ENCODE measurements at regions not wholly inside any gene's neighbourhood (a gene's known extent, or its start where the extent isn't known, plus 50 kb on each side); places are given as distances from the start of the nearest gene placed in this dataset.

DNA sequence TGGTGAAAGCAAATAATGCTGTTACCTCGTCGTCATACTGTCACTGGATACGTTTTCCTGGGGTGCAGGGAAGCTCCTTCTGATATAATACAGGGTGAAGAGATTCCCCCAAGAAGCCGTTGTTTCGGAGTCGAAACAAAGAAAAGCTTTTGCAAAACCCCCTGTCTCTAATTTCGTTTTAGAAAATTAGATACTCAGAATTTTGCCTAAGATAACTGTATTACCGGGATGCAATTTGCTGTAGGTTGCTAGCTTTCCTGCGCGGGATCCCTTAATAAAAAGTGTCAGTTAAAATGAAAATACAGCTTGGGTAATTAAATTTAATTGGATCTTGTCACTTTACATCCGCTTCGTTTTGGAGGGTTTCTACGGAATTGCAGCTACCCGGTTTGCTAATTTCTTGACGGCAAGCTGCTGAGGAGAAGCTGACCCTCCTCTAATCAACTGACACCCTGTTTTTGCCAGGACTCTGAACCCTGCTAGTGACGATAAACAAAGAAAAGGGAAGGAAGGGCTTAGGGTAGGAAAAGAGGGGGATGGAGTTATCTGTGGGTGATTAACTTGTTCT is 174.6 kb downstream of the SHOX start:
- TF ChIP-seq, protein P1, sequence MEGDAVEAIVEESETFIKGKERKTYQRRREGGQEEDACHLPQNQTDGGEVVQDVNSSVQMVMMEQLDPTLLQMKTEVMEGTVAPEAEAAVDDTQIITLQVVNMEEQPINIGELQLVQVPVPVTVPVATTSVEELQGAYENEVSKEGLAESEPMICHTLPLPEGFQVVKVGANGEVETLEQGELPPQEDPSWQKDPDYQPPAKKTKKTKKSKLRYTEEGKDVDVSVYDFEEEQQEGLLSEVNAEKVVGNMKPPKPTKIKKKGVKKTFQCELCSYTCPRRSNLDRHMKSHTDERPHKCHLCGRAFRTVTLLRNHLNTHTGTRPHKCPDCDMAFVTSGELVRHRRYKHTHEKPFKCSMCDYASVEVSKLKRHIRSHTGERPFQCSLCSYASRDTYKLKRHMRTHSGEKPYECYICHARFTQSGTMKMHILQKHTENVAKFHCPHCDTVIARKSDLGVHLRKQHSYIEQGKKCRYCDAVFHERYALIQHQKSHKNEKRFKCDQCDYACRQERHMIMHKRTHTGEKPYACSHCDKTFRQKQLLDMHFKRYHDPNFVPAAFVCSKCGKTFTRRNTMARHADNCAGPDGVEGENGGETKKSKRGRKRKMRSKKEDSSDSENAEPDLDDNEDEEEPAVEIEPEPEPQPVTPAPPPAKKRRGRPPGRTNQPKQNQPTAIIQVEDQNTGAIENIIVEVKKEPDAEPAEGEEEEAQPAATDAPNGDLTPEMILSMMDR (IDR thresholded peaks at IDR 0.05), result no peak
- TF ChIP-seq POLR2A (IDR thresholded peaks at IDR 0.05; ENCODE audit: low read depth) (no peak), POLR2AphosphoS5 (IDR thresholded peaks at IDR 0.05) (no peak)

Data from esophagus muscularis mucosa (tissue), 3 donors.